ENCODE measurements at regions not wholly inside any gene's neighbourhood (a gene's known extent, or its start where the extent isn't known, plus 50 kb on each side); places are given as distances from the start of the nearest gene placed in this dataset.
A peak's percentile ranks its signal among the peaks of the same experiment; 100 is the strongest.
"Not testable (repeated sequence)": the region's sequence is repeated elsewhere in the genome, so short reads cannot be mapped to it uniquely, and the experiment has no call there.

DNA sequence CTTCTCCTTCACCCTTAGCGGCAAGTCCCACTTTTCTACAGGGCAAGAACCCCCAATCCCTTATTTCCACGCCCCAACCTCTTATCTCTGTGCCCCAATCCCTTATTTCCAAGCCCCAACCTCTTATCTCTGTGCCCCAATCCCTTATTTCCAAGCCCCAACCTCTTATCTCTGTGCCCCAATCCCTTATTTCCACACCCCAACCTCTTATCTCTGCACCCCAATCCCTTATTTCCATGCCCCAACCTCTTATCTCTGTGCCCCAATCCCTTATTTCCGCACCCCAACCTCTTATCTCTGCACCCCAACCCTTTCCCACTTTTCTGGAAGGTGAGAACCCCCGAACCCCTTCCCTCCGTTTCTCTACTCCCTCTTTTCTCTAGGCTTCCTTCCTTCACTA, 116.1 kb upstream of the GJE1 start:
- DNase-seq = not testable (repeated sequence)

DNA sequence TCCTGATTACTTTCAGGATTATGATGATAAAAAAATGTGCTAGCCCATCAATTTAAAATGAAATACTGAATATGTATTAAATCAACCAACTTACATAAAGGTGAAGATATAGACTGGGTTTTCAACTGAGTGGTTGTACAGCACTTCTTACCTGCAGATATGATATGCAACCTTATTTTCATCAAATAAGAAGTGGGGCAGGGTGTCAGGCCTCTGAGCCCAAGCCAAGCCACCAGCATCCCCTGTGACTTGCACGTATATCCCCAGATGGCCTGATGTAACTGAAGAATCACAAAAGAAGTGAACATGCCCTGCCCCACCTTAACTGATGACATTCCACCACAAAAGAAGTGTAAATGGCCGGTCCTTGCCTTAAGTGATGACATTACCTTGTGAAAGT, 117.3 kb upstream of the GJE1 start:
- DNase-seq = not testable (repeated sequence)

DNA sequence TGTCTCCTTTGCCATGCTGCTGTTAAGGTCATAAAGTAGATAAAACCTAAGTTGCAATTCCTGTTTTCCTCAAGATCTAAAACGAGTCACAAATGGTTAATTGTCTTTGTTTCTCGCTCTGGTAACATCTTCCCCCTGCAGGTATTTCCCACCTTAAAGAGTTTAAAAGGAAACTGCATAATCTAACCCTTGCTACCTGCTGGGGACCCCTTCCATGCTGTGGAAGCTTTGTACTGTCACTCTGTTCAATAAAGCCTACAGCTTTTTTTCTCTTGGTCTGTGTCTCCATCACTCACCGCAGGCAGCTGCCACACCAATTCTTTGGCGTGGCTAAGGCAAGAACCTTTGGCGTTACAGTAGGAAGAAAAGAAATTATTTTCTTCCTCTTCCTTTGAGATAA, 117.7 kb upstream of the GJE1 start:
- no peak for DNase-seq

DNA sequence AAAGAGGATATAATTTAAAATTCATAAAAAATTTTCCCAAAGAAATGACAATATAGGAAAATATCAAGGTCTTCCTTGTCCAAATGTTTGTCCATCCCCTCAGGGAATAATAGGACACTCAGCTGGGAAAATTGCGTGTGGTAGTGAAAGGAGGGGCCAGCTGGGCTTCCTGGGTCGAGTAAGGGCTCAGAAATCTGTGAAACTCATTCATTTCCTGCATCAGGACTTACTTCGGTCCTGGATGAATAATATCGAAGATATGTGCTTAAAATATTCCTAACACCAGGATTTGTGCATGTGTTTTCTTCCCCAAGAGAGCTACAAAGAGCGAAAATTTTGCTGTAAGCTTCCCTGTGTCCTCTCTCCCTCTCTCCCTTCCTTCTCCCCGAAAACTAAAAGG, 118.2 kb upstream of the GJE1 start:
- DNase-seq = no peak

DNA sequence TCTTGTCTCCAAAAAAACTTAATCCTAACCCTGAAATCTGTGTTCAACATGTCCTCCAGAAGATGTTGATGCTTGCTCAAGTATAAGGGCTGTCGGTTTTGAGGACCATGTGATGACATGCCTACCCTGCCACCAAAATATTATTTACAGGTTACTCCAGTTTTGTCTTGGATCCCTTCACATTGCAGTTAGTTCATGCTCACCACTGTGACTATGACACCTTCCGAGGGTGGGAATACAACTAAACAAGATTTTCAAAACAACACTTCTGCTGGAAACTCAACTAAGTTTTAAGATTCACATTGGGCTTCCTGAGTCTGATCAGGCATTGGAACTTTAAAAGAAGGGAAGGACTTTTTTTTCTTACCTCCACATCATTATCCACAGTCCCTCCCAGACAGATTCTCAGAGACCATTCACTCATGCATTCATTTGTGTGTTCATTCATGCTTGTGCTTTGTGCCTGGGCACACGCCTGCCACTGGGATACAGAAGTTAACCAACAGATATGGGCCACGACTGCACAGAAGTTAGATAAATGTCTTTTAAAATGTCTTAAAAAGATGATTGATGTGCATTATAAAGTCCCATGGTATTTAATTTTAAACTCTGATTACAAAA, 118.7 kb upstream of the GJE1 start:
- DNase-seq = no peak

DNA sequence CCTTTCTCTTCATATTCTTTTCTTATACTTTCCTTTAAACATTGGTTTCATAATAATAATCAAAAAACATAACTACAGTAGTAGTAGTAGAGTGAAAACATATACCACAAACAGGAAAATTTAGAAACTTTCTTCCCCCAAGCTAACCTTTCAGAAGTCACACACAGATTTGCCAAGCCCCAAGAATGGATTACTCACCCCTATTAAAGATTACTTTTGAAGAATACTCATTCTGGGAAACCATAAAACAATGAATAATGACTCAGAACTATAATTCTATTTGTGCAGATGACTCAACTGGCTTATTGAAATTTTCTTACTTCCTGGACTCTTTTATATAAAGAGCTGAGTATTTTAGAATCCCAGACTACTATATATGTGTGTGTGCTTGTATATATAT, 119.4 kb upstream of the GJE1 start:
- peak in 1 of 5 experiments; percentile 17 for DNase-seq

DNA sequence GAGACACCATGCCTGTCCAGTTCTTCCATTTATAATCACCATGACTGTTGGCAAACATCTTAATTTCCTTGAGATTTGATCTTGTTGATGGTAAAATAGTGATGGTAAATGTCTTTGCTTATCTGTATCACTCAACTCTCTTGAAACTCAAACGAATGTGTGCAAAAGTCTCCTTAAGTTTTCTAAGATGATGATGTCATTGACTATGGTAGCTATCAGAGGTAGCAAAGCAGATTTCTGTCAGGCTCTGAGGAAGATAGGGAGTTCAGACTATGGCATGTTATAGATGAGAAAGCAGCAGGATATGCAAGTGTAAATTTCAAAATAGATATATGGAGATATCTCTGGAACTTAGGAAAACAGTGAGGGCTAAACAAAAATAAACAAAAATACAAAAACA, 121.0 kb upstream of the GJE1 start:
- no peak for DNase-seq

DNA sequence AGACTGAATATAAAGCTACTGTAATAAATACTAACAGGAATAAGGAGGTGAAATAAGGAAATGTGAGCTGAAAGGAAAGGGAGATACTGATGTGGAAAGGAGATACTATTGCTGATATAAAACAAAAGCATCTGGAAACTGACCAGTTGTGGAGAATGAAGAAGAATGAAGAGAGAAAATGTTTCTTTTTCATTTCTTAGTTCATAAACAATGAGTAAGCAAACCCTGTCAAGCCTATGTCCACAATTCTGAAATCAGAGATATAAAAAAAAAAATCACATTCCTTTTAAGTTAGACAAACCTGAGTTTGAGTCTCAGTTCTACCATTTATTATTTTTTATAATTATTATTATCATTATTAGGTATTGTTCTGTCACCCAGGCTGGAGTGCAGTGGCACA, 121.6 kb upstream of the GJE1 start:
- DNase-seq = no peak

DNA sequence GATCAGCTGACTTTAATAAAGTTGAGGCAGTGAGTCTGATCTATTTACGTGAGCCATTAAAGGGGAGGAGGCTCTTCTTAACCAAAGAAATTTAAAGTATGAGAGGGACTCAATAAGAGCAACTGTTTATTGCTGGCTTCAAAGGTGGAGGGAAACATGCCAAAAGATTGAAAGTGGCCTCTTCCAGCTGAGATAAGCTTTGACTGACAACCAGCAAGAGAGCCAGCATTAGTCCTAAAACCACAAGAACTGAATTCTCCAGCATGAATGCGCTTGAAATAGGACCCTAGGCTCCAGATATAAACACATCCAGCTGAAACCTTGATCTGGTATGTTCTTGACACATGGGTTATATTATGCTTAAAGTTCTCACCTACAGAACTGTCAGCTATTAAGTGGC, 123.1 kb upstream of the GJE1 start:
- no peak for DNase-seq

DNA sequence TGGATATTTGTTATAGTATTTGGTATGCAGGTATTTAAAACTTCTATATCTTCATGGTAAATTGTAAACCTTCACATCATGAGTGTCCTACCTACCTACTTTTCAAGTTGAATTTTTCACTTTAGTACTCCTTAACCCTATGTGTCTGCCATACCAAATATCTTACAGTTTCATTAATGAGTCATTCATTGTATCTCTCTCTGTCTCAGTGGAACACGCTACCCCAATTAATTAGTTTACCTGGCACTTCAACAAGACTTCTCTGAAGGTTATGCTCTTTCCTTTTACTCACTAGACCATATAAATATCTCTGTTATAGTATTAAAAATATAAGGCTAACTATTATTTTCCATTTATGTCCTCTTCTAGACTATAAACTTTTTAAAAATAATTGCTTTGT, 123.9 kb upstream of the GJE1 start:
- no peak for DNase-seq

DNA sequence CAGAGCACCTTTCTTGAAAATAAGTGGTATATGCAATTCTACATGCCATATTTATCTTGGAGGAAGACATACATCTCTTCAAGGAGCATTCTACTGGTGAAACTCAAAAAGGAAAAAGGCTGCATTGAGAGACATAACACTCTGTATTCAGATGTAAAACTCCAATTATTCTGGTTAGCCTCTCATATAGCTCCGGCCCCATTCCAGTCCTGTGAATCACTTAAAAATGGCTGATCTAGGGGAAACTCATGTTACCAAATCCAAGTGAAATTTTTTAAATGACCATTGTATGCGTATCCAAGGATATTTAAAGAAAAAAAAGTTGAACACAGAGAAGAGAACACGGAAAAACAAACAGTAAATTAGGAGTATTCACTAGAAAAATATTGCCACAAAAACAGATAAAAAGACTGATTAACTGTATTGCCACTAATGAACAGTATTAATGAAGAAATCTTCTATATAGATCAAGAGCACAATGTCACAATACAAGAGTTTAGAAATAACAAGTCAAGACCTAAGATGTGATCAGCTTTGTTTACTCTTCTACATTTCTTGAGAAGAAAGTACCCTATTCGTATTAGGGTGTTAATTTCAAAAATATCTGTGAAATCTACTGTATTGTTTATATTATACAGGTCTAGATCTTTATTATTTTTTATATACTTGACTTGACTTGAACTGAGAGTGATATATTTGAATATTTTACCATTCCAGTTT, 124.5 kb upstream of the GJE1 start:
- DNase-seq = no peak

DNA sequence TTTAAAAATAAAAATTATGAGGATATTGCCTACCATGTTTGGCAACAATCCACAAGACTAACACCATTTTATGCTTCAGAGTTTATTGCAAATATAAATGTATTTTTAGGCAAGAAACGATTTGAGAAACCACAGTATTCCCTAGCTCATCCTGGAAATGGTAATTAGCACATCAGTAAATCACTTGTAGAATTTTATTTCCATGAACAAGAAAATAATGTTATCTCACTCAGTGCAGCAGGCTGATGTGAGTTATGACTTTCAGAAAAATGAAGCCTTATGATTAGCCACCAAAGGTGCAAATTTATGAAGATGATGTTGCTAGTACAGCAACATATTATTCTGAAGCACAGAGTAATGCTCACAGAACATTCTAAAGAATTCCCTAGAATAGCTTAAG, 127.7 kb upstream of the GJE1 start:
- DNase-seq = no peak

DNA sequence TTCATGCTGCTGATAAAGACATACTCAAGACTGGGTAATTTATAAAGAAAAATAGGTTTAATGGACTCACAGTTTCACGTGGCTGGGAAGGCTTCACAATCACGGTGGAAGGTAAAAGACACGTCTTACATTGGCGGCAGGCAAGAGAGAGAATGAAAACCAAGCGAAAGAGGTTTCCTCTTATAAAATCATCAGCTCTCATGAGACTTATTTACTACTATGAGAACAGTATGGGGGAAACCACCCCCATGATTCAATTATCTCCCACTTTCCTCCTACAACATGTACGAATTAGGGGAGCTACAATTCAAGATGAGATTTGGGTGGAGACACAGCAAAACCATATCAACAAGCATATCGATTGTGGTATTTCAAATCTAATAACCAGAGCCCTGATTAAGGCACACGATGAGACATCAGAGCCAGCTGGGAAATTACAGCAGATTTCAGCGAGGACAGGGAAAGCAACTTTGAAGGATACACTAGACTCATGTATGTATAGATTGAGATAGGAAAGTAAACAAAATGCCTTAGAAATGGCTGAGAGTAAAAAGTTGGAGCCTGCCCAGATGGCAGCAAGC, 129.8 kb upstream of the GJE1 start:
- DNase-seq = no peak

DNA sequence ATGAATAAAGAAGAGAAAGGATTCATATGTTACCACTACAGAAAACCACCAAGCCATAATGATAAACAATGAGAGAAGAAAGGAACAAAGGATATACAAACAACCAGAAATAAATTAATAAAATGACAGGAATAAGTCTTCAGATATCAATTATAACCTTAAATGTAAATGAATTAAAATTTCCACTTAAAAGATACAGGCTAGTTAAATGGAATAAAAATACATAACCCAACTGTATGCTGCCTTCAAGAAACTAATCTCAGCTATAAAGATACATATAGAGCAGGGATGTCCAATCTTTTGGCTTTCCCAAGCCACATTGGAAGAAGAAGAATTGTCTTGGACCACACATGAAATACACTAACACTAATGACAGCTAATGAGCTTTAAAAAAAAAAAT, 135.9 kb upstream of the GJE1 start:
- no peak for DNase-seq

DNA sequence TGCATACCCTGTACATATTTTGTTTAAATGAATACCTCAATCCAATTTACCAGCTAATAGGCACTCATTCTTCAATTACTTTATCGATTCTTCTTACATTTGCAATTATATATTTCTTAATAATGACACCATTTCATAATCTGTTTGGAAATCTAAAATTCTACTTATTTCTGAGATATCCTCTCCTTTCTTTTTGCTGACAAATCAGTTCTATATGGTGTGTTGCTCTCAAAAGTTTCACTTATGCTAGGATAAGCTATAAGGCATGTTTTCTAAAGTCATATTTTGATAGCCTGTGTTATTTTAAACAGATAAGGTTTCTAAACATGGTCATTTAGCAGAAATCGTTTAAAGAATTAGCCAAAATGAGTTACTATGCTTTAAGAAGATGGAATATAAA, 140.6 kb upstream of the GJE1 start:
- no peak for DNase-seq

DNA sequence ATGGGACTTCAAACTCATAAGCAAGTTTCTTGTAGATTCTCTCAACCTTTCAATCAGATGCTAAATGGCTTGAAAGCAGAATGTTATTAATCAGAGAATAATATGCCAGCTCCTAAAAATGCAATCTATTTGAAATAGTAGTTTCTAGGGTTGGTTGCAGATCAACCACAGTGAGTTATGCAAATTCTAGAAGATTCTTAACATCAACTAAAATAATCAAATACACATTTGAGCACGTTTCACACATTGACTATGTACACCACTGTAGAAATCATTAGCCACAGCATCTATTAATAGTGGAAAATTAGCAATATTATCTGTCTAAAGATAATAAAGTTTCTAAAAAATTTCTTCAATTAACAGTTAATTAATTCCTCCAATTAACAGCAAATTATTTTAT, 141.9 kb upstream of the GJE1 start:
- DNase-seq = no peak

DNA sequence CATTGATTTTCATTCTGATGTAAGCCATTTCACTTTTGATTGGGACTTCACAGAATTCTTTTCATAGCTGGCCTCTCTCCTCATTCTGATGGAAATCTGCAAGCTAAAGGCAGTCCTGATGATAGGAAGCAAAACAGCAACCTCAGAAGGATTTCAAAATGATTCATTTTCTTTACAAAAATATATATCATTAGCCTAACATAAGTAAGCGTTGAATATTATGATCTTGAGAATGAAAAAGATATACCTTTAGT, 143.1 kb upstream of the GJE1 start:
- DNase-seq = no peak

DNA sequence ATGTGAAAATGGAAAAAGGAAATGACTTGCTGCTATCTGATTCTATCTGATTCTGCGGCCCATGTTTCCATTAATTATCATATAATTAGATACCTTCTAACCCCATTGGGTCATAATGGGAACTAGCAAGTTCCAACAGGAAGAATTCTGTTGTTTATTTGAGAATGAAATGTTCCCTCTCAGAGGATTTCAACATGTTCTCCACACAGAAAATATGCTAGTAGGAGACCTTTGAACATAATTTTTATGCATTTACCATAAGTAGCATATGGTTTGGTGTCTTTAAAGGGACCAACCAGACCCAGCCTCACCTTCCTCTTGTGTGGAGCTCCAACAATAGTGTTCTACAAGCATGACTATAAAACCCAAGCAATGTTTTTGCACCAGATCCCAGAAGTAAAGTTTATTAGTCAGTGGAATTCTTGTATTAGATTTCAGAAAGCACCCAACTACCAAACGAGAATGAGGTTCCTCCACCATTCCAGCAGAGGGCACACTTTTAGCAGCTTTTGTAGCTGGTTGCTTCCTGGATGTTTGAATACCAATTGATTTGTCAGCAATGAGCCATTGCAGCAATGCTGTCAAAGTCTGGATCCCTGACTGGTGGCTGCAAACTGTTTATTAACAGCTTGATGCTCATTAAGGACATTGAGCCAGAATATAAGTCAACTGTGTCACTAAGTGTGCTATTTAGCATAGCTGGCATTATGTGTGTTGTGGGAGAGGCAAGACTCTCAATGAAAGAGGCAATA, 143.6 kb upstream of the GJE1 start:
- peak in 2 of 5 experiments; percentile 2 to 39 for DNase-seq

DNA sequence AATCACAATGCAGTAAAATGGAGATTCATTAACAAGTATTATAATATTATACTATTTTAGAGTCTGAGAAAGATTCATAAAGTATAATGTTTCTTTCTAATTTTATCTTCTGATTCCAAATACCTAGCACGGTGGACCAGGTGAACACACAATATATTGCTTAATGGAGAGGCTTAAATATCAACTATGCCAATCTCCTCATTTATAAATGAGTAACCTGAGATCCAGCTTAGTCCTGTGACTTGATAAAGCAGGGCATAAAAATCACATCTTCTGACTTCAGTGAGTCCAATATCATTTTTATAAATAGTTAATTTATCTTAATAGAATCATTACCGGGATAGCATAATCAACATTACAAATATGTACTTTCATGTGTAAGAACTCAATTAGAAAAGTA, 144.4 kb upstream of the GJE1 start:
- no peak for DNase-seq

DNA sequence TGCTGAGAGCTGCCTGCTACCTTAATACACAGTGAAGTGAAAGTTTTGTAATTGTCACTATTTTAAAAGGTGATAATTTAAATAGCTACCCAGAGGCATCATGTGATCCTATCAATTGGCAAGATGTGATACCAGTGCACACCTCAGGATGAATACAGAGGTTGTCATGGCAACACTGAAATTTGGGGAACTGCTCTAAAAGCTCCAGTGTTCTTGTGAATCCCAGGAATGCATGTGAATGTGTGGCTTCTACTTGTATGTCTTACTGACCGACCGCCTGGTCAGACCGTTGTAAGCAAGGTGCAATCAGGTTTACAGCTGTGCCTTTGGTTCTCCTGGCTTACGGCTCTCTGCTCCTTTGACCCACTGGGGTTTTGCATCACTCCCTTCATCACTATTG, 146.3 kb upstream of the GJE1 start:
- DNase-seq = no peak

DNA sequence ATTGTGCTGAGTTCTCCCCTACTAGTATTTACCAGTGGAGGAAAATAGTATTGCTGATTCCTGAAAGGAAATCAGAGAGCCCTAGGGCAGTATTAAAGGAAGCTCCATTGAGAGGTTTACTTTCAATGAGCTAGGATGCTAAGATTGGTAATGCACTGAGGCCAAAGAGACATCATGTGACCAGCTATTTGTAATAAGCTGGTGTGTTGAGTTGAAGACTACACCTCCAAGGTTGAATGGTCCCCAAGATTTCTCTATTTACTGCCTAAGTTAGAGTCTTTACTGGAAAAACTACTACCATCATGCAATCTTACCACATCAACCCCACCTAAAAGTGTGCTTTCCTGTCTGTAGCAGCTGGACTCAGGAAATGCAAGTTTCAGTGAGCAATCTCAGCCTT, 151.5 kb upstream of the GJE1 start:
- no peak for DNase-seq

DNA sequence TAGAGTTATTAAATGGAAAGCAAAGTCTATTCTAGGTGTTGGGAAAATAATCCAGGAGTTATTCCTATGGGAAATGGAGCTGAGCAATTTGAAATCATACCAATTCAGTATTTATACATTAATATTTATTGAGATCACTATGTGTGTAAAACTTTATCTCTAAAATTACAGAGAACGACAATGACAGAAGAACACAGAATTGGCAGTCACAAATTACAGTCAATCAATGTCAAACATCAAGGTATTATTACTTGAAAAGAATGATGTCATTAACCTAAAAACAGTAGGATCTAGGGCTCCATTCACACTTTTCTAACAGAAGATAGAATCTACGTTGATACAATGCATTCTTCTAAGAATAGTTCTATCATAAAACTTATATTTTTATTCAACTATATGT, 154.9 kb upstream of the GJE1 start:
- DNase-seq = no peak

DNA sequence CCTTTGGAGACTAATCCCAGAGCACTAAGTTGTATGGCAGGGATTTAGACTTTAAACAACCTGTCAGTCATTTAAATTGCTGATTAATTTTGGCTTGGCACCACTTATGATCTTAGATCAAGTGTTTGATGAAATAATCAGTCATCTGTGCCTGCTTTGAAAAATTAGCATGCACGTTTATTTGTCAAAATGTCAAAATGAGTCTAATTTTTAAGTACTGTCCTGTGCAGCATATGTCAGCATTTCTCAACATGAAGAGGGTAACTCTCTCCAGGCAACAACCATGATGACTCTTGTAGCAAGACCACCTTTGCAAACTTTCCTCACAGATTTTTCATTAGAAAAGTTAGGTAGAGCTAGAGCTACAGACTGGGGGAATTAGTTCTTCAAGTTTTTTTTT, 155.7 kb upstream of the GJE1 start:
- DNase-seq = no peak

DNA sequence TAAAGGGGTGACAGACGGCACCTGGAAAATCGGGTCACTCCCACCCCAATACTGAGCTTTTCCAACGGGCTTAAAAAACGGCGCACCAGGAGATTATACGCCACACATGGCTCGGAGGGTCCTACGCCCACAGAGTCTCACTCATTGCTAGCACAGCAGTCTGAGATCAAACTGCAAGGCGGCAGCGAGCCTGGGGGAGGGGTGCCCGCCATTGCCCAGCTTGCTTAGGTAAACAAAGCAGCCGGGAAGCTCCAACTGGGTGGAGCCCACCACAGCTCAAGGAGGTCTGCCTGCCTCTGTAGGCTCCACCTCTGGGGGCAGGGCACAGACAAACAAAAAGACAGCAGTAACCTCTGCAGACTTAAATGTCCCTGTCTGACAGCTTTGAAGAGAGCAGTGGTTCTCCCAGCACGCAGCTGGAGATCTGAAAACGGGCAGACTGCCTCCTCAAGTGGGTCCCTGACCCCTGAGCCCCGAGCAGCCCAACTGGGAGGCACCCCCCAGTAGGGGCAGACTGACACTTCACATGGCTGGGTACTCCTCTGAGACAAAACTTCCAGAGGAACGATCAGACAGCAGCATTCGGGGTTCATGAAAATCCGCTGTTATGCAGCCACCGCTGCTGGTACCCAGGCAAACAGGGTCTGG, 162.8 kb upstream of the GJE1 start:
- DNase-seq = not testable (repeated sequence)

Data from T-helper 2 cell (primary cell).